ENCODE measurements at regions not wholly inside any gene's neighbourhood (a gene's known extent, or its start where the extent isn't known, plus 50 kb on each side); places are given as distances from the start of the nearest gene placed in this dataset.

- TF ChIP-seq CTCF (IDR thresholded peaks at IDR 0.05; ENCODE audit: borderline replicate concordance, extremely low read depth, low read length, poor library complexity, severe bottlenecking) = no peak
- no peaks in the 10 kb centered on the region for H3K4me1 ChIP-seq (ENCODE audit: insufficient read depth, low read length)
- no peaks in the 10 kb centered on the region for H3K9me3 ChIP-seq (ENCODE audit: insufficient read depth, low read length, severe bottlenecking)
- H3K27ac ChIP-seq (ENCODE audit: low read length) = no peak overlapping the region
- no peak overlapping the region for H3K4me2 ChIP-seq (ENCODE audit: insufficient read depth, low read length)
- DNase-seq (no peak), ATAC-seq (ENCODE audit: insufficient read depth, low read depth) (no peak)
- no peak overlapping the region for H3K9ac ChIP-seq (ENCODE audit: low read depth, low read length)
- H3K36me3 ChIP-seq (ENCODE audit: insufficient read depth, low read length) = no peaks in the 10 kb centered on the region
- no peaks in the 10 kb centered on the region for H3K79me2 ChIP-seq (ENCODE audit: insufficient read depth, low read length)
- H3K4me3 ChIP-seq (ENCODE audit: low read depth in 1 of 2, low read length in 2 of 2) = no peak overlapping the region
- H2AFZ ChIP-seq (ENCODE audit: low read depth, low read length) = no peak overlapping the region
- H4K20me1 ChIP-seq (ENCODE audit: insufficient read depth, low read length) = no peaks in the 10 kb centered on the region
- no peaks in the 10 kb centered on the region for H3K27me3 ChIP-seq (ENCODE audit: insufficient read depth, low read length, poor library complexity)
These were observed 353.2 kb downstream of the METTL4 start for GRCh38 chr18:2218101-2218500.

DNA sequence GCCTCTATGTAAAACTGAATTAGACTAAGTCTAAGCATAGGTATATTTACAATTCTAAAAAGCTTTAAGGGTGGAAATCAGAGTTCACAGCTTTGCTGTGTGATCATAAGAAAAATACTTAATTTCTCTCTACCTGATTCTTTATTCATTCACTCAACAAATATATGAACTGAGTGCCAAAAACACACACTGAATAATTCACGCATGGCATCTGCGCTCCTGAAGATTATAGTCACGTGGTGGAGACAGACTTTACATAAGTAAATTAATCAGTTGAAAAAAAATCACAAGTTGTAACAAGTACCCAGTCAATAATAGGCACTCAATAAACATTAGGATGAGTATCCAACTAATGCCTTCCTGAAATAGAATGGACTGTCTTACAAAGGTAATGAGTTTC is 351.6 kb downstream of the METTL4 start:
- no peak overlapping the region for H3K4me2 ChIP-seq (ENCODE audit: insufficient read depth, low read length)
- H3K9ac ChIP-seq (ENCODE audit: low read depth, low read length) = no peak overlapping the region
- no peak overlapping the region for H3K4me3 ChIP-seq (ENCODE audit: low read depth in 1 of 2, low read length in 2 of 2)
- H3K79me2 ChIP-seq (ENCODE audit: insufficient read depth, low read length) = no peaks in the 10 kb centered on the region
- H3K27ac ChIP-seq (ENCODE audit: low read length) = no peak overlapping the region
- H2AFZ ChIP-seq (ENCODE audit: low read depth, low read length) = no peak overlapping the region
- TF ChIP-seq CTCF (IDR thresholded peaks at IDR 0.05; ENCODE audit: borderline replicate concordance, extremely low read depth, low read length, poor library complexity, severe bottlenecking) (no peak), EZH2 (IDR thresholded peaks at IDR 0.05; ENCODE audit: borderline replicate concordance, low read depth, low read length, severe bottlenecking) (no peak)
- no peaks in the 10 kb centered on the region for H4K20me1 ChIP-seq (ENCODE audit: insufficient read depth, low read length)
- ATAC-seq (ENCODE audit: insufficient read depth, low read depth) = no peak
- no peaks in the 10 kb centered on the region for H3K27me3 ChIP-seq (ENCODE audit: insufficient read depth, low read length, poor library complexity)
- H3K9me3 ChIP-seq (ENCODE audit: insufficient read depth, low read length, severe bottlenecking) = no peaks in the 10 kb centered on the region
- H3K4me1 ChIP-seq (ENCODE audit: insufficient read depth, low read length) = no peaks in the 10 kb centered on the region
- H3K36me3 ChIP-seq (ENCODE audit: insufficient read depth, low read length) = no peaks in the 10 kb centered on the region
- no peak for DNase-seq

GRCh38 chr18:2222270-2223185 is 348.8 kb downstream of the METTL4 start:
- no peaks in the 10 kb centered on the region for H3K9me3 ChIP-seq (ENCODE audit: insufficient read depth, low read length, severe bottlenecking)
- H3K4me3 ChIP-seq (ENCODE audit: low read depth in 1 of 2, low read length in 2 of 2) = no peak overlapping the region
- TF ChIP-seq EZH2 (IDR thresholded peaks at IDR 0.05; ENCODE audit: borderline replicate concordance, low read depth, low read length, severe bottlenecking) = no peak
- no peak for TF ChIP-seq CTCF (IDR thresholded peaks at IDR 0.05; ENCODE audit: borderline replicate concordance, extremely low read depth, low read length, poor library complexity, severe bottlenecking)
- H3K4me1 ChIP-seq (ENCODE audit: insufficient read depth, low read length) = no peaks in the 10 kb centered on the region
- ATAC-seq (ENCODE audit: insufficient read depth, low read depth) (no peak), DNase-seq (no peak)
- no peaks in the 10 kb centered on the region for H3K79me2 ChIP-seq (ENCODE audit: insufficient read depth, low read length)
- no peak overlapping the region for H3K27ac ChIP-seq (ENCODE audit: low read length)
- H2AFZ ChIP-seq (ENCODE audit: low read depth, low read length) = no peak overlapping the region
- no peak overlapping the region for H3K9ac ChIP-seq (ENCODE audit: low read depth, low read length)
- no peaks in the 10 kb centered on the region for H3K36me3 ChIP-seq (ENCODE audit: insufficient read depth, low read length)
- no peaks in the 10 kb centered on the region for H4K20me1 ChIP-seq (ENCODE audit: insufficient read depth, low read length)
- peaks cover 2% of the 10 kb centered on the region for H3K27me3 ChIP-seq (ENCODE audit: insufficient read depth, low read length, poor library complexity)
- H3K4me2 ChIP-seq (ENCODE audit: insufficient read depth, low read length) = no peak overlapping the region

Measured in DND-41 (cell line).